Tibial nerve (tissue), 4 donors: ENCODE measurements at regions not wholly inside any gene's neighbourhood (a gene's known extent, or its start where the extent isn't known, plus 50 kb on each side); places are given as distances from the start of the nearest gene placed in this dataset.

Experiments
- DNase-seq, 2 donors: peaks; one replicate each; pipeline ENCODE4 v3.0.0-alpha.2; 2019; ENCODE audit warnings: low spot score in 2 of 2
- H3K27ac ChIP-seq, 4 donors: fragments of 200-600 bp; sonication (generic) in 3 of 4; one replicate each; pipeline ENCODE4 v1.5.1; 2017 to 2019; ENCODE audit warnings: mild to moderate bottlenecking in 1 of 4
- H3K27me3 ChIP-seq, 2 donors: fragments of 200-600 bp; sonication (generic) in 1 of 2; one replicate each; pipeline versions ENCODE4 v1.5.1 to v1.6.0; 2017 to 2019
- H3K36me3 ChIP-seq, 3 donors: fragments of 200-600 bp; sonication (generic); one replicate each; pipeline ENCODE4 v1.5.1; 2018 to 2019
- H3K4me1 ChIP-seq, 4 donors: fragments of 200-600 bp; sonication (generic) in 3 of 4; one replicate each; pipeline ENCODE4 v1.5.1; 2017 to 2019
- H3K4me3 ChIP-seq, 4 donors: fragments of 200-600 bp; sonication (generic) in 3 of 4; one replicate each; pipeline ENCODE4 v1.5.1; 2017 to 2019; ENCODE audit warnings: mild to moderate bottlenecking in 1 of 4, moderate library complexity in 1 of 4
- H3K9me3 ChIP-seq, 4 donors: fragments of 200-600 bp; sonication (generic) in 3 of 4; one replicate each; pipeline ENCODE4 v1.5.1; 2017 to 2019
- CTCF ChIP-seq, 5 experiments: fragments of 200-600 bp in 3 of 5; fragments of 450-650 bp in 2 of 5; sonication (generic) in 3 of 5; IDR thresholded peaks; one replicate each; pipeline ENCODE4 v1.5.1; 2016 to 2019; ENCODE audit warnings: antibody characterized with exemption in 5 of 5, mild to moderate bottlenecking in 3 of 5, moderate library complexity in 2 of 5
- EP300 ChIP-seq, 2 donors: sonication (generic); formaldehyde crosslinking; IDR thresholded peaks; one replicate each; pipeline ENCODE4 v1.6.1; 2017; ENCODE audit warnings: antibody characterized with exemption in 2 of 2, mild to moderate bottlenecking in 1 of 2
- POLR2A ChIP-seq, 2 donors: fragments of 450-650 bp; IDR thresholded peaks; one replicate each; pipeline ENCODE4 v1.6.1; 2017; ENCODE audit warnings: antibody characterized with exemption in 2 of 2, mild to moderate bottlenecking in 2 of 2, moderate library complexity in 2 of 2
- WGBS, 2 donors: methylation state at CpG; one replicate each; pipeline ENCODE4 v1.1.5; 2018; 5-methylcytosine and 5-hydroxymethylcytosine counted together

GRCh38 chr5:167877114-167877722, 414.2 kb upstream of the WWC1 start:
- DNase-seq: no peak
- H3K4me3 ChIP-seq: no peak overlapping the region
- no peaks in the 10 kb centered on the region for H3K4me1 ChIP-seq
- H3K9me3 ChIP-seq: peaks cover 0 to 2% (median 0%) of the 10 kb centered on the region in 4 donors
- no peaks in the 10 kb centered on the region for H3K36me3 ChIP-seq
- no peaks in the 10 kb centered on the region for H3K27me3 ChIP-seq
- TF ChIP-seq CTCF (IDR thresholded peaks at IDR 0.05): no peak
- no peak for TF ChIP-seq POLR2A (IDR thresholded peaks at IDR 0.05)
- TF ChIP-seq EP300 (IDR thresholded peaks at IDR 0.05): no peak
- peak overlapping the region in 1 of 4 donors; percentile 8 for H3K27ac ChIP-seq
- WGBS, 2 donors: 71 to 89% methylated on average over 5 of the region's 5 CpGs

- H3K9me3 ChIP-seq: peaks cover 0 to 4% (median 0%) of the 10 kb centered on the region in 4 donors
- no peak overlapping the region for H3K27ac ChIP-seq
- no peak overlapping the region for H3K4me3 ChIP-seq
- no peak for TF ChIP-seq CTCF (IDR thresholded peaks at IDR 0.05)
- no peak for TF ChIP-seq EP300 (IDR thresholded peaks at IDR 0.05)
- TF ChIP-seq POLR2A (IDR thresholded peaks at IDR 0.05): no peak
- H3K36me3 ChIP-seq: no peaks in the 10 kb centered on the region
- no peaks in the 10 kb centered on the region for H3K27me3 ChIP-seq
- H3K4me1 ChIP-seq: no peaks in the 10 kb centered on the region
- DNase-seq: no peak
- 89 to 100% methylated on average over 1 of the region's 1 CpG for WGBS, 2 donors
Measured at GRCh38 chr5:167877924-167878323, 413.5 kb upstream of the WWC1 start.

- Histone ChIP-seq H3K27ac (no peak overlapping the region), H3K4me1 (no peaks in the 10 kb centered on the region), H3K9me3 (peaks cover 0 to 4% (median 0%) of the 10 kb centered on the region in 4 donors), H3K4me3 (no peak overlapping the region), H3K27me3 (no peaks in the 10 kb centered on the region), H3K36me3 (no peaks in the 10 kb centered on the region)
- no peak for DNase-seq
- 79 to 90% methylated on average over 1 of the region's 1 CpG for WGBS, 2 donors
- TF ChIP-seq EP300 (IDR thresholded peaks at IDR 0.05) (no peak), CTCF (IDR thresholded peaks at IDR 0.05) (no peak), POLR2A (IDR thresholded peaks at IDR 0.05) (no peak)
Measured at GRCh38 chr5:167880420-167880819, 411.0 kb upstream of the WWC1 start.

GRCh38 chr5:167881041-167881440, 410.4 kb upstream of the WWC1 start:
- WGBS, 2 donors: 68 to 85% methylated on average over 1 of the region's 1 CpG
- DNase-seq: no peak
- no peak for TF ChIP-seq POLR2A (IDR thresholded peaks at IDR 0.05)
- TF ChIP-seq CTCF (IDR thresholded peaks at IDR 0.05): no peak
- no peak for TF ChIP-seq EP300 (IDR thresholded peaks at IDR 0.05)
- Histone ChIP-seq H3K27me3 (no peaks in the 10 kb centered on the region), H3K36me3 (no peaks in the 10 kb centered on the region), H3K4me1 (no peaks in the 10 kb centered on the region), H3K27ac (no peak overlapping the region), H3K9me3 (peaks cover 0 to 4% (median 0%) of the 10 kb centered on the region in 4 donors), H3K4me3 (no peak overlapping the region)

- no peaks in the 10 kb centered on the region for H3K27me3 ChIP-seq
- H3K4me1 ChIP-seq: no peaks in the 10 kb centered on the region
- no peak for DNase-seq
- 67 to 81% methylated on average over 1 of the region's 1 CpG for WGBS, 2 donors
- H3K9me3 ChIP-seq: peaks cover 0 to 4% (median 0%) of the 10 kb centered on the region in 4 donors
- no peak for TF ChIP-seq EP300 (IDR thresholded peaks at IDR 0.05)
- no peak for TF ChIP-seq CTCF (IDR thresholded peaks at IDR 0.05)
- TF ChIP-seq POLR2A (IDR thresholded peaks at IDR 0.05): no peak
- H3K27ac ChIP-seq: no peak overlapping the region
- H3K36me3 ChIP-seq: no peaks in the 10 kb centered on the region
- no peak overlapping the region for H3K4me3 ChIP-seq
Measured at GRCh38 chr5:167886196-167886595, 405.2 kb upstream of the WWC1 start.
